HepG2 (cell line): ENCODE measurements at regions not wholly inside any gene's neighbourhood (a gene's known extent, or its start where the extent isn't known, plus 50 kb on each side); places are given as distances from the start of the nearest gene placed in this dataset.

Source experiments
- ATAC-seq: fragments of 200-7000 bp; cut with Tn5 transposase; 3 replicates; pipeline ENCODE4 v1.9.1; 2020; ENCODE audit warnings: mild to moderate bottlenecking, moderate library complexity
- BruUV-seq: library from RNA; stranded (reverse); fragments of 400-500 nt; replicated peaks from 2 replicates; lab custom pipeline; 2021; lab: Mats Ljungman, UMichigan
- CTCF ChIA-PET: fragments of 300-600 bp; formaldehyde crosslinking; extraction: SDS; loops from one replicate; lab custom pipeline; 2021; ENCODE audit warnings: low total read pairs, inconsistent platforms, low intra/inter-chr PET ratio; lab: Yijun Ruan, JAX
- POLR2A ChIA-PET: fragments of 350-600 bp; sonication (Branson Sonifier 250); formaldehyde crosslinking; loops from one replicate; lab custom pipeline; 2020; ENCODE audit warnings: antibody characterized with exemption, inconsistent platforms; lab: Yijun Ruan, JAX
- DNase-seq: peaks from one replicate; pipeline ENCODE4 v3.0.0-alpha.2; 2015; ENCODE audit warnings: low spot score
- FAIRE-seq: peaks from 3 replicates; lab custom pipeline; 2011; peaks lifted over from hg19 to GRCh38; lab: Jason Lieb, UNC
- H2AFZ ChIP-seq: one replicate; pipeline ENCODE4 v1.6.1; 2011; ENCODE audit warnings: low read length, inconsistent platforms
- H3K27ac ChIP-seq: fragments of 300-600 bp; 3 replicates; pipeline ENCODE4 v1.8.0; 2011; ENCODE audit warnings: mixed run types, mild to moderate bottlenecking, mixed read lengths, low read length, inconsistent platforms; ENCODE audit not compliant: insufficient read depth; ENCODE audit errors: extremely low read length
- H3K27me3 ChIP-seq, 2 experiments: fragments of 200-600 bp in 1 of 2; 2 replicates in 1 of 2; 3 replicates in 1 of 2; pipeline versions ENCODE4 v1.6.0 to v1.8.0; 2011; ENCODE audit warnings: low read length in 2 of 2, mild to moderate bottlenecking in 2 of 2, moderate library complexity in 2 of 2, inconsistent platforms in 1 of 2; ENCODE audit not compliant: insufficient read depth in 2 of 2, control insufficient read depth in 1 of 2
- H3K36me3 ChIP-seq, 2 experiments: fragments of 200-600 bp in 1 of 2; replicated peaks in 1 of 2; 2 replicates in 1 of 2; 3 replicates in 1 of 2; pipeline versions ENCODE4 v1.5.1 to v1.8.0; 2011; ENCODE audit warnings: low read length in 2 of 2, inconsistent platforms in 1 of 2; ENCODE audit not compliant: insufficient read depth in 2 of 2, control insufficient read depth in 1 of 2
- H3K4me1 ChIP-seq: 2 replicates; pipeline ENCODE4 v1.5.1; 2012; ENCODE audit warnings: low read length, inconsistent platforms; ENCODE audit not compliant: insufficient read depth
- H3K4me2 ChIP-seq: 2 replicates; pipeline ENCODE4 v1.6.0; 2011; ENCODE audit warnings: low read depth, low read length, inconsistent platforms
- H3K4me3 ChIP-seq, 3 experiments: fragments of 200-600 bp in 1 of 3; sonication (generic), shearing (Covaris generic) in 1 of 3; replicated peaks in 1 of 3; 2 replicates each; pipeline ENCODE4 v1.5.1; 2011 to 2016; ENCODE audit warnings: low read length in 3 of 3, inconsistent platforms in 2 of 3, low read depth in 2 of 3, mild to moderate bottlenecking in 2 of 3, control low read depth in 1 of 3, mixed read lengths in 1 of 3; ENCODE audit not compliant: insufficient read depth in 1 of 3
- H3K79me2 ChIP-seq: one replicate; pipeline ENCODE4 v1.6.1; 2011; ENCODE audit warnings: low read length, inconsistent platforms; ENCODE audit not compliant: insufficient read depth
- H3K9ac ChIP-seq: 2 replicates; pipeline ENCODE4 v1.6.0; 2011; ENCODE audit warnings: mild to moderate bottlenecking, low read depth, low read length, inconsistent platforms; ENCODE audit not compliant: insufficient read depth
- H3K9me3 ChIP-seq: 2 replicates; pipeline ENCODE4 v1.5.1; 2012; ENCODE audit warnings: mild to moderate bottlenecking, low read length
- H4K20me1 ChIP-seq: 2 replicates; pipeline ENCODE4 v1.6.0; 2011; ENCODE audit warnings: inconsistent platforms, mild to moderate bottlenecking, low read length, moderate library complexity; ENCODE audit not compliant: insufficient read depth
- CBX1 ChIP-seq: IDR thresholded peaks from one replicate; pipeline ENCODE4 v1.6.1; 2016; ENCODE audit warnings: antibody characterized with exemption, low read depth
- CEBPB ChIP-seq: IDR thresholded peaks from 2 replicates; pipeline ENCODE4 v1.6.1; 2011; ENCODE audit warnings: low read depth, low read length, improper control_type of control experiment, borderline replicate concordance
- DMAP1 ChIP-seq: IDR thresholded peaks from 2 replicates; pipeline ENCODE4 v1.6.1; 2016
- ELF3 ChIP-seq: IDR thresholded peaks from 2 replicates; pipeline ENCODE4 v1.6.1; 2016; ENCODE audit warnings: missing genetic modification reagents, missing compliant biosample characterization
- SKIL ChIP-seq: sonication (generic); formaldehyde crosslinking; IDR thresholded peaks from 2 replicates; pipeline ENCODE4 v1.8.0; 2022; ENCODE audit warnings: missing genetic modification reagents, mild to moderate bottlenecking, moderate library complexity, borderline replicate concordance
- TAF15 ChIP-seq: fragments of 200-400 bp; formaldehyde crosslinking; IDR thresholded peaks from one replicate; pipeline ENCODE4 v1.6.1; 2018; ENCODE audit warnings: mild to moderate bottlenecking, low read depth, low read length; ENCODE audit not compliant: poor library complexity, severe bottlenecking
- ZNF207 ChIP-seq: fragments of 450-650 bp; IDR thresholded peaks from 2 replicates; pipeline ENCODE4 v1.6.1; 2016; ENCODE audit warnings: antibody characterized with exemption, borderline replicate concordance
- ZNF335 ChIP-seq: sonication (generic); formaldehyde crosslinking; IDR thresholded peaks from 2 replicates; pipeline ENCODE4 v1.4.0; 2020; ENCODE audit warnings: missing genetic modification reagents
- ZNF768 ChIP-seq: sonication (generic); formaldehyde crosslinking; IDR thresholded peaks from 2 replicates; pipeline ENCODE4 v1.4.0; 2020; ENCODE audit warnings: missing genetic modification reagents
- WGBS: methylation state at CpG from one replicate; pipeline ENCODE4 v1.1.6; 2017; ENCODE audit warnings: low lambda C conversion rate; 5-methylcytosine and 5-hydroxymethylcytosine counted together
- in situ Hi-C: cut with HindIII; loops from 2 replicates; pipeline ENCODE4 v1.10.0; 2017; ENCODE audit warnings: low pct_unique_long_range_greater_than_20kb; ENCODE audit not compliant: extremely low pct_ligation_motif_present
- intact Hi-C: fragments of 100-400 bp; cut with micrococcal nuclease; formaldehyde crosslinking; loops from one replicate; pipeline ENCODE4 v1.10.0; 2022; ENCODE audit not compliant: unreplicated experiment

GRCh38 chr10:42941790-42942189, 135.1 kb upstream of the RET start:
- POLR2A ChIA-PET: no interaction called here
- BruUV-seq: no TSS peak
- H3K9me3 ChIP-seq: no peaks in the 10 kb centered on the region
- no peaks in the 10 kb centered on the region for H4K20me1 ChIP-seq
- DNase-seq: no peak
- TF ChIP-seq DMAP1 (no peak), ZNF335 (CRISPR knock-in tag) (no peak), ELF3 (no peak), CBX1 (no peak), CEBPB (no peak), ZNF207 (no peak)
- TF ChIP-seq, all 625 proteins: peak for 0
- Histone ChIP-seq H3K4me1 (no peaks in the 10 kb centered on the region), H3K27me3 (peaks cover 1 to 16% of the 10 kb centered on the region in 2 experiments; a peak in 2 of 5 replicates), H3K9ac (no peak overlapping the region), H3K36me3 (no peaks in the 10 kb centered on the region), H3K27ac (no peak overlapping the region), H3K4me3 (no peak overlapping the region), H2AFZ (no peak overlapping the region), H3K79me2 (no peaks in the 10 kb centered on the region), H3K4me2 (no peak overlapping the region)
- ATAC-seq: no peak
- 0% methylated on average over 1 of the region's 5 CpGs for WGBS
- intact Hi-C loops: loop anchor here (2.0 kb wide), 1 partner anchor 75 kb away; no protein-coding TSS in a partner anchor
- FAIRE-seq: no peak
- CTCF ChIA-PET: no interaction called here
- in situ Hi-C loops: no loop called here

- ATAC-seq (no peak), DNase-seq (no peak), FAIRE-seq (no peak)
- peaks cover 1 to 12% of the 10 kb centered on the region in 2 experiments; a peak in 2 of 5 replicates for H3K27me3 ChIP-seq
- H3K9me3 ChIP-seq: no peaks in the 10 kb centered on the region
- ChIA-PET POLR2A (no interaction called here), CTCF (no interaction called here)
- intact Hi-C loops: no loop called here
- no peak overlapping the region for H3K27ac ChIP-seq
- H3K4me3 ChIP-seq: no peak overlapping the region
- in situ Hi-C loops: no loop called here
- 0% methylated on average over 2 of the region's 7 CpGs for WGBS
- TF ChIP-seq TAF15 (no peak), SKIL (no peak), ZNF768 (peak; percentile 81; the same call in 1 of the 2 replicates)
- H3K4me2 ChIP-seq: no peak overlapping the region
- no TSS peak for BruUV-seq
- H3K4me1 ChIP-seq: no peaks in the 10 kb centered on the region
- H2AFZ ChIP-seq: no peak overlapping the region
- no peaks in the 10 kb centered on the region for H3K36me3 ChIP-seq
- H3K9ac ChIP-seq: no peak overlapping the region
- H4K20me1 ChIP-seq: no peaks in the 10 kb centered on the region
- no peaks in the 10 kb centered on the region for H3K79me2 ChIP-seq
These were observed 134.5 kb upstream of the RET start for GRCh38 chr10:42942279-42942950.
